Bronchial epithelial cell (primary cell): ENCODE measurements at regions not wholly inside any gene's neighbourhood (a gene's known extent, or its start where the extent isn't known, plus 50 kb on each side); places are given as distances from the start of the nearest gene placed in this dataset.

Source experiments
- DNase-seq: peaks from one replicate; pipeline ENCODE4 v3.0.0-alpha.2; 2010; ENCODE audit warnings: low read depth
- FAIRE-seq: peaks from 2 replicates; lab custom pipeline; 2011; peaks lifted over from hg19 to GRCh38; lab: Jason Lieb, UNC
- H3K27me3 ChIP-seq: 2 replicates; pipeline ENCODE4 v1.5.1; 2011; ENCODE audit warnings: low read length; ENCODE audit not compliant: control insufficient read depth, insufficient read depth
- H3K36me3 ChIP-seq: 2 replicates; pipeline ENCODE4 v1.5.1; 2011; ENCODE audit warnings: low read length; ENCODE audit not compliant: control insufficient read depth, insufficient read depth
- H3K4me3 ChIP-seq: 2 replicates; pipeline ENCODE4 v1.5.1; 2011; ENCODE audit warnings: mild to moderate bottlenecking, low read depth, low read length, control low read depth
- CTCF ChIP-seq: IDR thresholded peaks from 2 replicates; pipeline ENCODE4 v1.5.1; 2011; ENCODE audit warnings: mild to moderate bottlenecking, moderate library complexity, low read length, control low read depth, inconsistent platforms; ENCODE audit not compliant: insufficient read depth, severe bottlenecking

DNA sequence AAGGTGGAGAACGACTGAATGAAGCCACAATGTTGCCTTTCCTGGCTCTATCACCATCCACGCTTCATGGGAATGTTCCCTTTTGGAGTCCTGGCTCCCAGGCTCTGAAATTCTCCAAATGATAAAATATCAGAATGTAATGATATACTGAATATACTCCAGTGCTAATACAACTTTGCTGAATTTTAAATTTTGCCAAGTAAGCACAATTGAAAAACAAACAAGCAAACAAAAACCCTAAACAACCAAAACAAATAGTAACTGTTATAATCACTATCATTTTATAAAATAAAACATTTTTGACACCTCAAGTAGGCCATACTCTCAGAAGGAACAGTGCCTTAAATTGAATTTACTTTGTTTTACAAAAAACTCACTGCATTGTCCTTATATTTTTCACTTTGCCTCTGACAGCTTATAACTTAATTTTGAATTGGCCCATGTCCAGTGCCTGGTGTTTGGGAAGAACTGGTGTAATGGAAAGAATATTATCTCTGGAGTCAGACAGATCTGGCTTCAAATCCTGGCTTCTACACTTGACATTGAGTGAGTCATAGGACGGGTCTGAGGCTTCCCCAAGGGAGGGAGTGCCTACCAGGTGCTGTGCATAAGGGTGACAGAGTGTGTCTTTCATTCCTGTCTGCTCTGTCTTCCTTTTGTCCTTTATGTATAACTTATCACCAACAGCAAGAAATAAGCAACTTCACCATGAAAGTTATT is 698.3 kb downstream of the EPM2A start:
- Histone ChIP-seq H3K36me3 (no peaks in the 10 kb centered on the region), H3K27me3 (no peaks in the 10 kb centered on the region), H3K4me3 (no peak overlapping the region)
- no peak for FAIRE-seq
- DNase-seq, result peak; percentile 43
- TF ChIP-seq CTCF, result no peak

DNA sequence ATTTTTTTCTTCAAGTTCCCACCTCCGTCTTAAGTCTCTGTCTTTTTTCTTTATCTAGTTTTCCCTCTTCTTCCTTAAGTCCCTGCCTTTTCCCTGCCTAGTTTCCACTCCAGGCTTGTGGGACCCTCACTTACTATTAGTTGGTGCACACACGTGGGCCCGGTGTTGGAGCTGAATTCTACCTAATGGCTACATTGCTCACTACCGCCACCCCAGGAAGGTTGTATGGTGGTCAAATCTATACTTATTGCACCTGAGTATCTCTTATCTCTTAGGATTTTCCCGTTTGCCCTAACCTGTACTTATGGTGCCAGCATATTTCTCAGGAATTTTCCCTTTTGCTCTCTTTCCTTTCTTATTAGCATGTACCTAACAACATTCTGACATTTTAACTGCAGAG is 692.8 kb downstream of the EPM2A start:
- DNase-seq (no peak), FAIRE-seq (no peak)
- TF ChIP-seq CTCF, result peak; percentile 5

DNA sequence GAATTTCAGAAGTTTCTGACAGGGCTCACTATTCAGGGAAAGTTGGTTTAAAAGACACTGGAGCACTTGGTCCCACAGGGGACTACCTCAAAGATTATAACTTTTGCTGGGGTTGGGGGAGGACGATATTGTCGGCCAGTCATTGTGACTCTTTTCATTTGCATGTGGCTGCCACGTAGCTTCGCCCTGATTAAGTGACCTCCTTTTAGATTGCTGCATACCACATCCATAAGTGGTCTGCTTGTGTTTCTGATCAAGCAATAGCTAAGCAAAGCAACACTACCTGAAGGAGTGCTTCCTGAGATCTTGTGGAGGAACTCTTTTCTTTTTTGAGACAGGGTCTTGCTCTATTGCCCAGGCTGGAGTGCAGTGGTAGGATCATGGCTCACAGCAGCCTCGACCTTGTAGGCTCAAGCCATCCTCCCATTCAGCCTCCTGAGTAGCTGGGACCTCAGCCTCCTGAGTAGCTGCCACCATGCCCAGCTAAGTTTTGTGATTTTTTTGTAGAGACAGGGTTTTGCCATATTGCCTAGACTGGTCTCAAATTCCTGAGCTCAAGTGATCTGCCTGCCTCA is 691.3 kb downstream of the EPM2A start:
- DNase-seq (no peak), FAIRE-seq (no peak)
- H3K36me3 ChIP-seq, result no peaks in the 10 kb centered on the region
- H3K4me3 ChIP-seq, result no peak overlapping the region
- H3K27me3 ChIP-seq, result no peaks in the 10 kb centered on the region
- no peak for TF ChIP-seq CTCF

More for the DNA sequence above, 692.8 kb downstream of the EPM2A start:
- no peak overlapping the region for H3K4me3 ChIP-seq
- H3K27me3 ChIP-seq, result no peaks in the 10 kb centered on the region
- no peaks in the 10 kb centered on the region for H3K36me3 ChIP-seq

- DNase-seq, result peak; percentile 54
- TF ChIP-seq CTCF, result no peak
- Histone ChIP-seq H3K27me3 (no peaks in the 10 kb centered on the region), H3K4me3 (no peak overlapping the region), H3K36me3 (no peaks in the 10 kb centered on the region)
- peak; percentile 18 for FAIRE-seq
Measured at GRCh38 chr6:145044641-145045246, 690.6 kb downstream of the EPM2A start.

DNA sequence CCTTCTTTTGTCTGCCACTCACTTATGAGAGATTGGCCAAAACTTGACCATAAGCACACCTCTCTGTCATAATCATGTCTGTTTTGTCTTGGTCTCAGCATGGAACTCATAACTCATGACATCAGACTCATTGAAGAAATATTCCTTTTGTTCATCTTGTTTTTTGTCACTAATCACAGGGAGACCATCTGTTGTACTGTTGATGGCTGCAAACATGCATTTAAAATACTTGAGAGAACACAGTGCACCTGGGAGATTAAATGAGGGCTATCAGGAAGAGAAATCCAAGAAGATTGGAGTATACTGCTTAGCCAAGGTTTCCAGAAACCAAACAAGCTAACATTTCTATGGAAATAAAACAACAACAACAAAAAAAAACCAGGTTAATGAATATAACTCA is 689.7 kb downstream of the EPM2A start:
- no peak overlapping the region for H3K4me3 ChIP-seq
- DNase-seq, result no peak
- no peak for TF ChIP-seq CTCF
- no peaks in the 10 kb centered on the region for H3K36me3 ChIP-seq
- H3K27me3 ChIP-seq, result no peaks in the 10 kb centered on the region
- FAIRE-seq, result no peak
